ENCODE measurements at regions not wholly inside any gene's neighbourhood (a gene's known extent, or its start where the extent isn't known, plus 50 kb on each side); places are given as distances from the start of the nearest gene placed in this dataset.

DNA sequence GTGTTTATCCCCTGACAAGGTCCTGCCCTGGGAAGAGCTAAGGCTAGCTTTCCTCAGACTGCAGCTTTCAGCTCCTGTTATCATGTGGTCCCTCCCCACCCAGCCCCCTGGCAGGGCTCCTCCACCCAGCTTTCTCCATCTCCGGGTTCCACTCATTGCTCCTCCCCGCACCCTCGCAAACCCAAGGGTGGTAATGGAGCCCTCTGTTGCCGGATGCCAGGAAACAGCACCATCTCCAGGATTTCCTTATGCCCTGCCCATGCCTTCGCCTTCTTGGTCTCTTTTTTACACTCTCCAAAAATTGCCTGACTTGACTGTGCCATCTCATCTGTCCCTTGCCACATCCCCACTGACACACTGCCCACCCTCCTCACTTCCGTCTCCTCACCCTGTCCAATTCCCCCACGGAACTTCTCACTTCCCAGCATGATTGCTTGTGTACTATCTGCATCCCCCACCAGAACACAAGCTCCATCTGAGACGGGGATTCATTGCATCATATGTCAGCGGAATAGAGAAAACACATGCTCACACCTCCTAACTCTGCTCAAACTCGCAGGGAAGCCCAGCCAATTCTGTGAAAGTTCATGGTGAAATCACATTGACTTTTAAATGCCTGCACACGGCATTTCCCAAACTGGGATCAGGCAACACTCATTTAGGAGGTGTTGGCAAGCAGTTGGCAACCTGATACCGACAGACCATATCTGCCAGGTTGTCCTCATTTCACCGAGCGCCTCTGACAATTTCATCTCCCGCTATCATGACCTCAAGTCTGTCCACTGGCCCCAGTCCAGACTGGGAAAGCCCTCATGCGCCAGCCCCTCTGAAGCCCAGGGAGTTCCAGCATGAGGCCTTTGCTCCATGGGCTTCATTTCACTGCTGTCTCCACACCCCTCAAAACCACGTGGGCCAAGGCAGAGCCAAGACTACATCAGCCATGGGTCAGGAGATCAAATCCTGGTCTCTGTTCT, 201.1 kb downstream of the MATN1 start:
- peaks cover 26% of the 10 kb centered on the region for H3K4me1 Mint-ChIP-seq
- no peaks in the 10 kb centered on the region for H3K36me3 Mint-ChIP-seq (ENCODE audit: low read depth)
- no peak overlapping the region for H3K4me3 Mint-ChIP-seq
- H3K27ac Mint-ChIP-seq = no peak overlapping the region
- H3K27me3 Mint-ChIP-seq (ENCODE audit: low read depth) = peaks cover 15% of the 10 kb centered on the region
- TF ChIP-seq, protein P1, sequence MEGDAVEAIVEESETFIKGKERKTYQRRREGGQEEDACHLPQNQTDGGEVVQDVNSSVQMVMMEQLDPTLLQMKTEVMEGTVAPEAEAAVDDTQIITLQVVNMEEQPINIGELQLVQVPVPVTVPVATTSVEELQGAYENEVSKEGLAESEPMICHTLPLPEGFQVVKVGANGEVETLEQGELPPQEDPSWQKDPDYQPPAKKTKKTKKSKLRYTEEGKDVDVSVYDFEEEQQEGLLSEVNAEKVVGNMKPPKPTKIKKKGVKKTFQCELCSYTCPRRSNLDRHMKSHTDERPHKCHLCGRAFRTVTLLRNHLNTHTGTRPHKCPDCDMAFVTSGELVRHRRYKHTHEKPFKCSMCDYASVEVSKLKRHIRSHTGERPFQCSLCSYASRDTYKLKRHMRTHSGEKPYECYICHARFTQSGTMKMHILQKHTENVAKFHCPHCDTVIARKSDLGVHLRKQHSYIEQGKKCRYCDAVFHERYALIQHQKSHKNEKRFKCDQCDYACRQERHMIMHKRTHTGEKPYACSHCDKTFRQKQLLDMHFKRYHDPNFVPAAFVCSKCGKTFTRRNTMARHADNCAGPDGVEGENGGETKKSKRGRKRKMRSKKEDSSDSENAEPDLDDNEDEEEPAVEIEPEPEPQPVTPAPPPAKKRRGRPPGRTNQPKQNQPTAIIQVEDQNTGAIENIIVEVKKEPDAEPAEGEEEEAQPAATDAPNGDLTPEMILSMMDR (IDR thresholded peaks at IDR 0.05; ENCODE audit: unreplicated experiment in 3 of 3) = no peak
- H3K9me3 Mint-ChIP-seq = no peaks in the 10 kb centered on the region

DNA sequence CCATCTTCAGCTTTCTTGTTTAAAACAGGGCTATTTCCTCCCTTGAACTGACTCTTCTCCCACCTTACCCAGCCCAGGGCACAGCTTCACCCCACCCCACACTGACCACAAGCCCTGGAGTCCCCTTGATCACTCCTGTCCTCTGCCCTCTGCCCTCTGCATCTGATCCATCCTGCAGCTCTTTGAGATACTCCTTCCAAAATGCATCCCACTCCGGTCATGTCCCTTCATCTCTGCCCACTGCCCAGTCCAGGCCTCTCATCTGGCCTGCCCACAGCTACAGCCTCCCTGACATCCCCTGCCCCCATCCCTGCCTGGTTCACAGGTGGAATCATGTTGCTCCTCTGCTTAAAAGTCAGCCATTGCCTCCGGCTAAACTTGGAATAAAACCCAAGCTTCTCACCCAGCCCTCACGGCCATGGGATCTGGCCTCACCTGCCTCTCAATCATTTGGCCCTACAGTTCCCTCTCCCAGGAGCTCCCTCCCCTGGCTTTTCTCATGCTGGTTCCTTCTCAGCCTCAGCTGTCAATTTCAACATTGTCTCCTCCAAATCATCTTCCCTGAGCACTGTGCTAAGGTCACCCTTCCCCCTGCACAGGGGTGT, 202.0 kb downstream of the MATN1 start:
- Mint-ChIP-seq H3K4me3 (no peak overlapping the region), H3K4me1 (peaks cover 23% of the 10 kb centered on the region), H3K9me3 (no peaks in the 10 kb centered on the region), H3K27ac (no peak overlapping the region), H3K36me3 (ENCODE audit: low read depth) (no peaks in the 10 kb centered on the region), H3K27me3 (ENCODE audit: low read depth) (peaks cover 18% of the 10 kb centered on the region)
- TF ChIP-seq, protein P1 (IDR thresholded peaks at IDR 0.05; ENCODE audit: unreplicated experiment in 3 of 3) = no peak

DNA sequence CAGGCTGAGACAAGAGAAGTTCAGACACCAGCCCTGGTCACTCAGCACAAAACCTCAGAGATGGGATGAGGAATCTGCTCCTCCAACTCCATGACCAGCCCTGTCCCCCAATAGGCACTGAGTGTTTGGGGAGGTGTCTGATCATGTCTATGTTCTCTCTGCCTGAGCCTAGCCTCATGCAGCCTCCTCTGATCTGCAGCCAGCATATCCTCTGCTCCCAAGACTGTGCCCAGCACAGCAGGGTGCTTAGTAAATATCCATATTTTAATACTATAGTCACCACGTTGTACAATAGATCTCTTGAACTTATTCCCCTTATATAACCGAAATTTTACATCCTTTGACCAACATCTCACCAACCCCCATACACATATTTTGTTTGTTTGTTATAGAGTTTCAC, 202.9 kb downstream of the MATN1 start:
- H3K4me1 Mint-ChIP-seq = peaks cover 14% of the 10 kb centered on the region
- TF ChIP-seq, protein P1 (IDR thresholded peaks at IDR 0.05; ENCODE audit: unreplicated experiment in 3 of 3) = no peak
- no peak overlapping the region for H3K4me3 Mint-ChIP-seq

DNA sequence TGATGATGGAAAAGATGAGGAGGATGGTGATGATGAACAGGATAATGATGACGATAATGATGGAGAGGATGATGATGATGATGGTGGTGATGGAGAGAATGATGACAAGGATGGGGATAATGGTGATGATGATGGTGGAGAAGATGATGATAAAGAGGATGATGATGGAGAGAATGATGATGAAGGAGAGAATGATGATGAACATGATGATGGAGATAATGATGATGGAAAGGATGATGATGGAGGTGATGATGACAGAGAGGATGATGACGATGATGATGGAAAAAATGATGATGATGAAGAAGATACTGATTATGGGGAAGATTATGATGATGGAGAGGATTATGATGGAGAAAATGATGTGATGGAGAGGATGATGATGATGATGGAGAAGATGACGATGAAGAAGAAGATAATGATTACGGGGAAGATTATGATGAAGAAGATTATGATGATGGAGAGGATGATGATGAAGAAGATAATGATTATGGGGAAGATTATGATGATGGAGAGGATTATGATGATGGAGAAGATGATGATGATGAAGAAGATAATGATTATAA, 204.1 kb downstream of the MATN1 start:
- Mint-ChIP-seq H3K4me3 (no peak overlapping the region), H3K27ac (no peak overlapping the region)
- TF ChIP-seq, protein P1 (IDR thresholded peaks at IDR 0.05; ENCODE audit: unreplicated experiment in 3 of 3) = no peak

More for the DNA sequence above, 202.9 kb downstream of the MATN1 start:
- Mint-ChIP-seq H3K27me3 (ENCODE audit: low read depth) (peaks cover 18% of the 10 kb centered on the region), H3K9me3 (no peaks in the 10 kb centered on the region), H3K36me3 (ENCODE audit: low read depth) (no peaks in the 10 kb centered on the region), H3K27ac (no peak overlapping the region)

DNA sequence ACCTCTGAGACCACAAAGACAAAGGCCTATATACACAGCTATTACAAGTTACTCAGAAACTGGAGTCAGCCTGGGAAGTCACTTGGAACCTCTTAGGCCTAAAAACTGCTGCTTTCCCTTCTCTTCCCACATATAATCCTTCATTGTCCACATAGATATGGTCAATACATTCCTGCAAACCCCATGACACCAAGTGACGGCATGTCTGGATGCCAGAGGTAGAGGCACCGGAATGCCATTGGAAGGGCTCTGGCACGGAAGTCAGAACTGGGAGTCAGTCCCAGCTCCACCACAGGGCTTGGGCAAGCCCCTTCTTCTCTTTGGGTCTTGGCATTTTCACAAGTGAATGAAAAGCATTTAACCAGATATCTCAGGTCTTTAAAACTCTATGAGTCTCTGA, 204.7 kb downstream of the MATN1 start:
- Mint-ChIP-seq H3K9me3 (no peaks in the 10 kb centered on the region), H3K4me3 (no peak overlapping the region), H3K27ac (no peak overlapping the region), H3K4me1 (peaks cover 5% of the 10 kb centered on the region), H3K36me3 (ENCODE audit: low read depth) (no peaks in the 10 kb centered on the region), H3K27me3 (ENCODE audit: low read depth) (peaks cover 22% of the 10 kb centered on the region)
- TF ChIP-seq, protein P1 (IDR thresholded peaks at IDR 0.05; ENCODE audit: unreplicated experiment in 3 of 3) = no peak

More for the DNA sequence above, 204.1 kb downstream of the MATN1 start:
- H3K27me3 Mint-ChIP-seq (ENCODE audit: low read depth) = peaks cover 22% of the 10 kb centered on the region
- H3K36me3 Mint-ChIP-seq (ENCODE audit: low read depth) = no peaks in the 10 kb centered on the region
- peaks cover 5% of the 10 kb centered on the region for H3K4me1 Mint-ChIP-seq
- no peaks in the 10 kb centered on the region for H3K9me3 Mint-ChIP-seq
